HUES6 (cell line): ENCODE measurements at regions not wholly inside any gene's neighbourhood (a gene's known extent, or its start where the extent isn't known, plus 50 kb on each side); places are given as distances from the start of the nearest gene placed in this dataset.

Experiments
- H3K27ac ChIP-seq: 2 replicates; pipeline ENCODE4 v1.7.0; 2013; ENCODE audit warnings: low read depth, mild to moderate bottlenecking, low read length, inconsistent platforms
- H3K27me3 ChIP-seq: 2 replicates; pipeline ENCODE4 v1.6.1; 2013; ENCODE audit warnings: low read length; ENCODE audit not compliant: control insufficient read depth, insufficient read depth
- H3K36me3 ChIP-seq: 2 replicates; pipeline ENCODE4 v1.6.1; 2013; ENCODE audit warnings: low read length; ENCODE audit not compliant: control insufficient read depth, insufficient read depth
- H3K4me1 ChIP-seq: 2 replicates; pipeline ENCODE4 v1.6.1; 2013; ENCODE audit warnings: low read length; ENCODE audit not compliant: control insufficient read depth, insufficient read depth
- H3K4me3 ChIP-seq: 2 replicates; pipeline ENCODE4 v1.5.1; 2013; ENCODE audit warnings: low read depth, low read length
- H3K9ac ChIP-seq: one replicate; pipeline ENCODE4 v1.6.1; 2013; ENCODE audit warnings: mild to moderate bottlenecking, low read length
- H3K9me3 ChIP-seq: 2 replicates; pipeline ENCODE4 v1.6.1; 2013; ENCODE audit warnings: low read depth, low read length; ENCODE audit not compliant: control insufficient read depth, insufficient read depth

GRCh38 chr4:156499684-156500083, 471.9 kb downstream of the PDGFC start:
- H3K9ac ChIP-seq, result no peak overlapping the region
- H3K9me3 ChIP-seq, result no peaks in the 10 kb centered on the region
- no peaks in the 10 kb centered on the region; the same call in 1 of the 2 replicates for H3K4me1 ChIP-seq
- no peaks in the 10 kb centered on the region for H3K36me3 ChIP-seq
- H3K4me3 ChIP-seq, result no peak overlapping the region
- no peaks in the 10 kb centered on the region for H3K27me3 ChIP-seq
- H3K27ac ChIP-seq, result no peak overlapping the region

GRCh38 chr4:156497486-156497885, 474.1 kb downstream of the PDGFC start:
- Histone ChIP-seq H3K27ac (no peak overlapping the region), H3K36me3 (no peaks in the 10 kb centered on the region), H3K4me3 (no peak overlapping the region), H3K9me3 (no peaks in the 10 kb centered on the region), H3K4me1 (no peaks in the 10 kb centered on the region; the same call in 1 of the 2 replicates), H3K27me3 (no peaks in the 10 kb centered on the region), H3K9ac (no peak overlapping the region)

GRCh38 chr4:156496797-156497196, 474.8 kb downstream of the PDGFC start:
- no peak overlapping the region for H3K27ac ChIP-seq
- H3K9me3 ChIP-seq, result no peaks in the 10 kb centered on the region
- H3K36me3 ChIP-seq, result no peaks in the 10 kb centered on the region

GRCh38 chr4:156495836-156496235, 475.8 kb downstream of the PDGFC start:
- Histone ChIP-seq H3K4me1 (no peaks in the 10 kb centered on the region; the same call in 1 of the 2 replicates), H3K27ac (no peak overlapping the region), H3K36me3 (no peaks in the 10 kb centered on the region), H3K4me3 (no peak overlapping the region), H3K27me3 (no peaks in the 10 kb centered on the region), H3K9me3 (no peaks in the 10 kb centered on the region), H3K9ac (no peak overlapping the region)

More at GRCh38 chr4:156496797-156497196, 474.8 kb downstream of the PDGFC start:
- Histone ChIP-seq H3K27me3 (no peaks in the 10 kb centered on the region), H3K4me3 (no peak overlapping the region), H3K9ac (no peak overlapping the region), H3K4me1 (no peaks in the 10 kb centered on the region; the same call in 1 of the 2 replicates)

- H3K4me1 ChIP-seq, result no peaks in the 10 kb centered on the region; the same call in 1 of the 2 replicates
- H3K4me3 ChIP-seq, result no peak overlapping the region
- no peaks in the 10 kb centered on the region for H3K27me3 ChIP-seq
- H3K9ac ChIP-seq, result no peak overlapping the region
- H3K9me3 ChIP-seq, result no peaks in the 10 kb centered on the region
- no peaks in the 10 kb centered on the region for H3K36me3 ChIP-seq
- H3K27ac ChIP-seq, result no peak overlapping the region
Observed at GRCh38 chr4:156495091-156495490, 476.5 kb downstream of the PDGFC start.

GRCh38 chr4:156493858-156494257, 477.7 kb downstream of the PDGFC start:
- no peaks in the 10 kb centered on the region for H3K27me3 ChIP-seq
- no peaks in the 10 kb centered on the region for H3K36me3 ChIP-seq
- no peak overlapping the region for H3K4me3 ChIP-seq
- H3K9me3 ChIP-seq, result no peaks in the 10 kb centered on the region
- no peak overlapping the region for H3K27ac ChIP-seq
- no peak overlapping the region for H3K9ac ChIP-seq
- H3K4me1 ChIP-seq, result no peaks in the 10 kb centered on the region

GRCh38 chr4:156487107-156487506, 484.5 kb downstream of the PDGFC start:
- H3K4me3 ChIP-seq, result no peak overlapping the region
- no peaks in the 10 kb centered on the region for H3K36me3 ChIP-seq

GRCh38 chr4:156481845-156482244, 489.8 kb downstream of the PDGFC start:
- H3K36me3 ChIP-seq, result no peaks in the 10 kb centered on the region
- H3K27ac ChIP-seq, result no peak overlapping the region
- no peaks in the 10 kb centered on the region for H3K27me3 ChIP-seq
- H3K9me3 ChIP-seq, result no peaks in the 10 kb centered on the region
- no peak overlapping the region for H3K4me3 ChIP-seq
- H3K9ac ChIP-seq, result no peak overlapping the region
- H3K4me1 ChIP-seq, result no peaks in the 10 kb centered on the region

More at GRCh38 chr4:156487107-156487506, 484.5 kb downstream of the PDGFC start:
- Histone ChIP-seq H3K4me1 (no peaks in the 10 kb centered on the region), H3K9me3 (no peaks in the 10 kb centered on the region), H3K27me3 (no peaks in the 10 kb centered on the region), H3K9ac (no peak overlapping the region), H3K27ac (no peak overlapping the region)

GRCh38 chr4:156477636-156478035, 494.0 kb downstream of the PDGFC start:
- H3K27ac ChIP-seq, result no peak overlapping the region
- no peaks in the 10 kb centered on the region for H3K9me3 ChIP-seq
- H3K9ac ChIP-seq, result no peak overlapping the region
- H3K4me3 ChIP-seq, result no peak overlapping the region
- no peaks in the 10 kb centered on the region for H3K36me3 ChIP-seq
- H3K4me1 ChIP-seq, result no peaks in the 10 kb centered on the region
- no peaks in the 10 kb centered on the region for H3K27me3 ChIP-seq

GRCh38 chr4:156476359-156476758, 495.2 kb downstream of the PDGFC start:
- H3K27me3 ChIP-seq, result no peaks in the 10 kb centered on the region
- no peak overlapping the region for H3K27ac ChIP-seq
- no peaks in the 10 kb centered on the region for H3K4me1 ChIP-seq
- no peaks in the 10 kb centered on the region for H3K36me3 ChIP-seq
- no peaks in the 10 kb centered on the region for H3K9me3 ChIP-seq
- H3K4me3 ChIP-seq, result no peak overlapping the region
- no peak overlapping the region for H3K9ac ChIP-seq

- Histone ChIP-seq H3K36me3 (no peaks in the 10 kb centered on the region), H3K27ac (no peak overlapping the region), H3K4me3 (no peak overlapping the region)
Observed at GRCh38 chr4:156475322-156475721, 496.3 kb downstream of the PDGFC start.

GRCh38 chr4:156473151-156473550, 498.4 kb downstream of the PDGFC start:
- H3K9me3 ChIP-seq, result no peaks in the 10 kb centered on the region
- no peaks in the 10 kb centered on the region for H3K4me1 ChIP-seq
- no peaks in the 10 kb centered on the region for H3K27me3 ChIP-seq
- no peaks in the 10 kb centered on the region for H3K36me3 ChIP-seq
- H3K27ac ChIP-seq, result no peak overlapping the region
- no peak overlapping the region for H3K9ac ChIP-seq
- no peak overlapping the region for H3K4me3 ChIP-seq

More at GRCh38 chr4:156475322-156475721, 496.3 kb downstream of the PDGFC start:
- H3K9ac ChIP-seq, result no peak overlapping the region
- no peaks in the 10 kb centered on the region for H3K4me1 ChIP-seq
- H3K27me3 ChIP-seq, result no peaks in the 10 kb centered on the region
- no peaks in the 10 kb centered on the region for H3K9me3 ChIP-seq
